NCI-H345 treated with DMSO at 0.1 percent for 48 hours (cell line): ENCODE measurements at regions not wholly inside any gene's neighbourhood (a gene's known extent, or its start where the extent isn't known, plus 50 kb on each side); places are given as distances from the start of the nearest gene placed in this dataset.

ENCODE experiments used
- DNase-seq: peaks from one replicate; lab custom pipeline; 2025; ENCODE audit not compliant: unreplicated experiment; lab: John Stamatoyannopoulos, UW

- DNase-seq: no peak
Observed at GRCh38 chr2:5751873-5752482, 59.8 kb downstream of the SOX11 start.

GRCh38 chr2:5756272-5756671, 64.1 kb downstream of the SOX11 start:
- DNase-seq: no peak

- DNase-seq: no peak
Observed at GRCh38 chr2:5758346-5758745, 66.2 kb downstream of the SOX11 start.

- no peak for DNase-seq
Observed at GRCh38 chr2:5759949-5760348, 67.8 kb downstream of the SOX11 start.

- DNase-seq: no peak
Observed at GRCh38 chr2:5763531-5763930, 71.3 kb downstream of the SOX11 start.

GRCh38 chr2:5764041-5764440, 71.9 kb downstream of the SOX11 start:
- DNase-seq: no peak

GRCh38 chr2:5766056-5766455, 73.9 kb downstream of the SOX11 start:
- no peak for DNase-seq

GRCh38 chr2:5766561-5766960, 74.4 kb downstream of the SOX11 start:
- DNase-seq: no peak

GRCh38 chr2:5777131-5777535, 84.9 kb downstream of the SOX11 start:
- no peak for DNase-seq

- DNase-seq: no peak
Observed at GRCh38 chr2:5781679-5782078, 89.5 kb downstream of the SOX11 start.

- no peak for DNase-seq
Observed at GRCh38 chr2:5782103-5782502, 89.9 kb downstream of the SOX11 start.

- DNase-seq: no peak
Observed at GRCh38 chr2:5788447-5788846, 96.3 kb downstream of the SOX11 start.

- DNase-seq: no peak
Observed at GRCh38 chr2:5791371-5791770, 99.2 kb downstream of the SOX11 start.

GRCh38 chr2:5794012-5794411, 101.8 kb downstream of the SOX11 start:
- no peak for DNase-seq

- no peak for DNase-seq
Observed at GRCh38 chr2:5798084-5798483, 105.9 kb downstream of the SOX11 start.

- no peak for DNase-seq
Observed at GRCh38 chr2:5799348-5799747, 107.2 kb downstream of the SOX11 start.

GRCh38 chr2:5803547-5803946, 111.4 kb downstream of the SOX11 start:
- no peak for DNase-seq

GRCh38 chr2:5818961-5819600, 126.9 kb downstream of the SOX11 start:
- no peak for DNase-seq

GRCh38 chr2:5824126-5824525, 131.9 kb downstream of the SOX11 start:
- no peak for DNase-seq

- no peak for DNase-seq
Observed at GRCh38 chr2:5825686-5826085, 133.5 kb downstream of the SOX11 start.

GRCh38 chr2:5826979-5827655, 134.9 kb downstream of the SOX11 start:
- DNase-seq: no peak

- DNase-seq: no peak
Observed at GRCh38 chr2:5834501-5834900, 142.3 kb downstream of the SOX11 start.

- no peak for DNase-seq
Observed at GRCh38 chr2:5839550-5839949, 147.4 kb downstream of the SOX11 start.
